ENCODE measurements at regions not wholly inside any gene's neighbourhood (a gene's known extent, or its start where the extent isn't known, plus 50 kb on each side); places are given as distances from the start of the nearest gene placed in this dataset.
"Not testable (repeated sequence)": the region's sequence is repeated elsewhere in the genome, so short reads cannot be mapped to it uniquely, and the experiment has no call there.

- no peaks in the 10 kb centered on the region for H3K4me1 ChIP-seq
- no peak for DNase-seq (ENCODE audit: extremely low spot score)
These were observed 74.6 kb downstream of the CAMK2N1 start for GRCh38 chr1:20411196-20411980.

GRCh38 chr1:20410503-20410902, 75.5 kb downstream of the CAMK2N1 start:
- no peak for DNase-seq (ENCODE audit: extremely low spot score)
- intact Hi-C loops (cut with DNase I), result no loop called here
- no peaks in the 10 kb centered on the region for H3K36me3 ChIP-seq
- H3K27me3 ChIP-seq, result peaks cover 0 to 12% (median 0%) of the 10 kb centered on the region in 4 donors
- no peak overlapping the region for H3K4me3 ChIP-seq
- H3K9me3 ChIP-seq, result no peaks in the 10 kb centered on the region
- 100% methylated on average over 1 of the region's 1 CpG for WGBS
- H3K4me1 ChIP-seq, result no peaks in the 10 kb centered on the region
- TF ChIP-seq, protein P1, sequence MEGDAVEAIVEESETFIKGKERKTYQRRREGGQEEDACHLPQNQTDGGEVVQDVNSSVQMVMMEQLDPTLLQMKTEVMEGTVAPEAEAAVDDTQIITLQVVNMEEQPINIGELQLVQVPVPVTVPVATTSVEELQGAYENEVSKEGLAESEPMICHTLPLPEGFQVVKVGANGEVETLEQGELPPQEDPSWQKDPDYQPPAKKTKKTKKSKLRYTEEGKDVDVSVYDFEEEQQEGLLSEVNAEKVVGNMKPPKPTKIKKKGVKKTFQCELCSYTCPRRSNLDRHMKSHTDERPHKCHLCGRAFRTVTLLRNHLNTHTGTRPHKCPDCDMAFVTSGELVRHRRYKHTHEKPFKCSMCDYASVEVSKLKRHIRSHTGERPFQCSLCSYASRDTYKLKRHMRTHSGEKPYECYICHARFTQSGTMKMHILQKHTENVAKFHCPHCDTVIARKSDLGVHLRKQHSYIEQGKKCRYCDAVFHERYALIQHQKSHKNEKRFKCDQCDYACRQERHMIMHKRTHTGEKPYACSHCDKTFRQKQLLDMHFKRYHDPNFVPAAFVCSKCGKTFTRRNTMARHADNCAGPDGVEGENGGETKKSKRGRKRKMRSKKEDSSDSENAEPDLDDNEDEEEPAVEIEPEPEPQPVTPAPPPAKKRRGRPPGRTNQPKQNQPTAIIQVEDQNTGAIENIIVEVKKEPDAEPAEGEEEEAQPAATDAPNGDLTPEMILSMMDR (IDR thresholded peaks at IDR 0.05), result no peak
- TF ChIP-seq EP300 (IDR thresholded peaks at IDR 0.05) (no peak), POLR2A (IDR thresholded peaks at IDR 0.05; ENCODE audit: low read depth) (no peak), POLR2AphosphoS5 (IDR thresholded peaks at IDR 0.05) (no peak)
- H3K27ac ChIP-seq (replicated peaks in 1 of 4), result no peak overlapping the region

More at GRCh38 chr1:20411196-20411980, 74.6 kb downstream of the CAMK2N1 start:
- intact Hi-C loops (cut with DNase I), result no loop called here
- TF ChIP-seq EP300 (IDR thresholded peaks at IDR 0.05), result no peak
- TF ChIP-seq, protein P1 (IDR thresholded peaks at IDR 0.05), result no peak
- TF ChIP-seq POLR2A (IDR thresholded peaks at IDR 0.05; ENCODE audit: low read depth), result no peak
- no peak for TF ChIP-seq POLR2AphosphoS5 (IDR thresholded peaks at IDR 0.05)
- 81% methylated on average over 6 of the region's 10 CpGs for WGBS
- H3K9me3 ChIP-seq, result no peaks in the 10 kb centered on the region
- peaks cover 0 to 6% (median 0%) of the 10 kb centered on the region in 4 donors for H3K27me3 ChIP-seq
- H3K4me3 ChIP-seq, result no peak overlapping the region
- H3K27ac ChIP-seq (replicated peaks in 1 of 4), result no peak overlapping the region
- no peaks in the 10 kb centered on the region for H3K36me3 ChIP-seq

- Histone ChIP-seq H3K27me3 (peaks cover 0 to 18% (median 0%) of the 10 kb centered on the region in 4 donors), H3K36me3 (no peaks in the 10 kb centered on the region), H3K4me1 (no peaks in the 10 kb centered on the region), H3K4me3 (no peak overlapping the region), H3K27ac (replicated peaks in 1 of 4) (no peak overlapping the region), H3K9me3 (no peaks in the 10 kb centered on the region)
- no peak for DNase-seq (ENCODE audit: extremely low spot score)
- 71% methylated on average over 8 of the region's 8 CpGs for WGBS
- TF ChIP-seq EP300 (IDR thresholded peaks at IDR 0.05) (no peak), POLR2AphosphoS5 (IDR thresholded peaks at IDR 0.05) (no peak), POLR2A (IDR thresholded peaks at IDR 0.05; ENCODE audit: low read depth) (no peak)
- TF ChIP-seq, protein P1 (IDR thresholded peaks at IDR 0.05), result no peak
- intact Hi-C loops (cut with DNase I), result no loop called here
These were observed 76.0 kb downstream of the CAMK2N1 start for GRCh38 chr1:20409971-20410370.

- Histone ChIP-seq H3K36me3 (no peaks in the 10 kb centered on the region), H3K27me3 (peaks cover 0 to 26% (median 0%) of the 10 kb centered on the region in 4 donors), H3K4me3 (no peak overlapping the region), H3K27ac (replicated peaks in 1 of 4) (no peak overlapping the region), H3K4me1 (no peaks in the 10 kb centered on the region), H3K9me3 (no peaks in the 10 kb centered on the region)
- WGBS, result 90% methylated on average over 3 of the region's 3 CpGs
- TF ChIP-seq POLR2A (IDR thresholded peaks at IDR 0.05; ENCODE audit: low read depth), result no peak
- no peak for TF ChIP-seq EP300 (IDR thresholded peaks at IDR 0.05)
- TF ChIP-seq, protein P1 (IDR thresholded peaks at IDR 0.05), result no peak
- TF ChIP-seq POLR2AphosphoS5 (IDR thresholded peaks at IDR 0.05), result no peak
- DNase-seq (ENCODE audit: extremely low spot score), result no peak
- intact Hi-C loops (cut with DNase I), result no loop called here
These were observed 77.0 kb downstream of the CAMK2N1 start for GRCh38 chr1:20409012-20409411.

DNA sequence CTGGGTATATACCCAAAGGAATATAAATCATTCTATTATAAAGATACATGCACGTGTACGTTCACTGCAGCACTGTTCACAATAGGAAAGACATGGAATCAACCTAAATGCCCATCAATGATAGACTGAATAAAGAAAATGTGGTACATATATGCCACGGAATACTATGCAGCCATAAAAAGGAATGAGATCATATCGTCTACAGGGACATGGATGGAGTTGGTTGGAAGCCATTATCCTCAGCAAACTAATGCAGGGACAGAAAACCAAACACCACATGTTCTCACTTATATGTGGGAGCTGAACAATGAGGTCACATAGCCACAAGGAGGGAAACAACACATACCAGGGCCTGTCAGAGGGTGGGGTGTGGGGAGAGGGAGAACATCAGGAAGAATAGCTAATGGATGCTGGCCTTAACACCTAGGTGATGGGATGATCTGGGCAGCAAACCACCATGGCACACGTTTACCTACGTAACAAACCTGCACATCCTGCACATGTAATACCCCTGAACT, 77.8 kb downstream of the CAMK2N1 start:
- H3K27ac ChIP-seq (replicated peaks in 1 of 4); H3K4me3 ChIP-seq; H3K9me3 ChIP-seq; H3K36me3 ChIP-seq; H3K4me1 ChIP-seq; DNase-seq (ENCODE audit: extremely low spot score); intact Hi-C loops (cut with DNase I): not testable (repeated sequence)
- 85% methylated on average over 6 of the region's 6 CpGs for WGBS
- H3K27me3 ChIP-seq, result peaks cover 0 to 35% (median 0%) of the 10 kb centered on the region in 4 donors
